Kidney (tissue), 13 donors: ENCODE measurements at regions not wholly inside any gene's neighbourhood (a gene's known extent, or its start where the extent isn't known, plus 50 kb on each side); places are given as distances from the start of the nearest gene placed in this dataset.
A peak's percentile ranks its signal among the peaks of the same experiment; 100 is the strongest.

Experiments
- DNase-seq, 5 donors: peaks; one replicate each; pipeline ENCODE4 v3.0.0-alpha.2; 2013 to 2020
- FAIRE-seq: peaks from 2 replicates; lab custom pipeline; 2012; peaks lifted over from hg19 to GRCh38; lab: Jason Lieb, UNC
- H3K27ac ChIP-seq, 2 donors: one replicate each; pipeline ENCODE4 v1.7.0; 2013; ENCODE audit warnings: low read depth in 2 of 2, low read length in 2 of 2, inconsistent platforms in 1 of 2
- H3K27me3 ChIP-seq: one replicate; pipeline ENCODE4 v1.7.1; 2013; ENCODE audit warnings: low read length, inconsistent platforms; ENCODE audit not compliant: control insufficient read depth, insufficient read depth
- H3K36me3 ChIP-seq, 3 donors: one replicate each; pipeline versions ENCODE4 v1.7.0 to v1.7.1; 2013; ENCODE audit warnings: low read length in 3 of 3, control low read depth in 1 of 3, inconsistent platforms in 1 of 3; ENCODE audit not compliant: insufficient read depth in 3 of 3, control insufficient read depth in 2 of 3
- H3K4me1 ChIP-seq, 3 donors: one replicate each; pipeline versions ENCODE4 v1.7.0 to v1.7.1; 2013; ENCODE audit warnings: low read length in 3 of 3, inconsistent platforms in 1 of 3, low read depth in 1 of 3; ENCODE audit not compliant: control insufficient read depth in 2 of 3, insufficient read depth in 2 of 3
- H3K4me3 ChIP-seq, 3 donors: one replicate each; pipeline versions ENCODE4 v1.7.0 to v1.8.1; 2013; ENCODE audit warnings: low read length in 3 of 3, control low read depth in 1 of 3, inconsistent platforms in 1 of 3
- H3K9ac ChIP-seq, 3 donors: one replicate each; pipeline versions ENCODE4 v1.7.0 to v1.7.1; 2013; ENCODE audit warnings: low read length in 3 of 3, control low read depth in 1 of 3, inconsistent platforms in 1 of 3
- H3K9me3 ChIP-seq, 3 donors: one replicate each; pipeline versions ENCODE4 v1.7.0 to v1.7.1; 2013; ENCODE audit warnings: low read length in 3 of 3, control low read depth in 1 of 3, inconsistent platforms in 1 of 3; ENCODE audit not compliant: control insufficient read depth in 2 of 3, insufficient read depth in 1 of 3
- intact Hi-C: fragments of 100-400 bp; cut with DNase I; formaldehyde crosslinking; loops from one replicate; pipeline ENCODE4 v1.11.1; 2022
- TF ChIP-seq, protein P1 (sequence below): IDR thresholded peaks from 3 replicates; pipeline ENCODE4 v1.5.1; 2012; ENCODE audit warnings: mild to moderate bottlenecking, moderate library complexity, borderline replicate concordance; ENCODE audit not compliant: insufficient read depth; ENCODE audit errors: extremely low read depth
- donor health status: control.
- donor health status: control.
- donor health status: control.
- donor health status: control.
- donor health status: control.
- donor health status: DM: yes; HTN: yes; CAD: no.
- donor health status: Normal renal cell carcinoma (clear cell type).

- no peak for DNase-seq
- Histone ChIP-seq H3K4me1 (peaks cover 0 to 14% (median 0%) of the 10 kb centered on the region in 3 donors), H3K36me3 (no peaks in the 10 kb centered on the region), H3K27ac (no peak overlapping the region), H3K9me3 (no peaks in the 10 kb centered on the region), H3K9ac (no peak overlapping the region), H3K27me3 (no peaks in the 10 kb centered on the region), H3K4me3 (no peak overlapping the region)
- TF ChIP-seq, protein P1, sequence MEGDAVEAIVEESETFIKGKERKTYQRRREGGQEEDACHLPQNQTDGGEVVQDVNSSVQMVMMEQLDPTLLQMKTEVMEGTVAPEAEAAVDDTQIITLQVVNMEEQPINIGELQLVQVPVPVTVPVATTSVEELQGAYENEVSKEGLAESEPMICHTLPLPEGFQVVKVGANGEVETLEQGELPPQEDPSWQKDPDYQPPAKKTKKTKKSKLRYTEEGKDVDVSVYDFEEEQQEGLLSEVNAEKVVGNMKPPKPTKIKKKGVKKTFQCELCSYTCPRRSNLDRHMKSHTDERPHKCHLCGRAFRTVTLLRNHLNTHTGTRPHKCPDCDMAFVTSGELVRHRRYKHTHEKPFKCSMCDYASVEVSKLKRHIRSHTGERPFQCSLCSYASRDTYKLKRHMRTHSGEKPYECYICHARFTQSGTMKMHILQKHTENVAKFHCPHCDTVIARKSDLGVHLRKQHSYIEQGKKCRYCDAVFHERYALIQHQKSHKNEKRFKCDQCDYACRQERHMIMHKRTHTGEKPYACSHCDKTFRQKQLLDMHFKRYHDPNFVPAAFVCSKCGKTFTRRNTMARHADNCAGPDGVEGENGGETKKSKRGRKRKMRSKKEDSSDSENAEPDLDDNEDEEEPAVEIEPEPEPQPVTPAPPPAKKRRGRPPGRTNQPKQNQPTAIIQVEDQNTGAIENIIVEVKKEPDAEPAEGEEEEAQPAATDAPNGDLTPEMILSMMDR, result no peak
- intact Hi-C loops, result no loop called here
- no peak for FAIRE-seq
These were observed 188.4 kb downstream of the RGS3 start for GRCh38 chr9:113651896-113652295.

DNA sequence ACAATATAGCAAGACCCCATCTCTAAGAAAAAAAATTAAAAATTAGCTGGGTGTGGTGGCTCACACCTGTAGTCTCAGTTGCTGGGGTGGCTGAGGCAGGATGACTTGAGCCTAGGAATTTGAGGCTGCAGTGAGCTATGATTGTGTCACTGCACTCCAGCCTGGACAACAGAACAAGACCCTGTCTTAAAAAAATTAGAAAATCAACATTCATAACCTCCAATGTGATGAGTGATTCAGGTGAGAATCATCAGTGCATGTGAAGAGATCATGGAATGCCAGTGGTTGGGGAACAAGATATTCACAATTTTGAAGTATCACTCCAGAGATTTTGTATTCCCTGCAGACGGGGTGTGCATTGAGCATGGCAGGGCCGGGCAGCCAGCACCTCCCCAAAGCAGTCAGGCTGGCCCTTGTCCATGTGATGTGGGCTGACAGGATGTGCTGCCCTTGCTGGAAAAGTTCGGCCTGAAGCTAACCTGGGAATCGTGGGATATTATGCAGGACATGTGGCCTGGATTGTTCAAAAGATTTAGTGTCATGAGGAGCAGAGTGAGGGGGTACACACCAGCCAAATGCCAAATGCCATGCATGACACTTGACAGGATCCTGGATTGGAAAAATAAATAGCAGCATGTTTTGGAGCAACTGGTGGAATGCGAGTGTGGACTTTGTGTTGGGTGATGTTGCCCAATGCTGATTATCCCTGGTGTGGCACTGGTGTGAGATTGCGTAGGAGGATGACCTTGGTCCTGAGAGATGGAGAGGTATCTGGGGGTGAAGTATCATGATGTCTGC is 189.0 kb downstream of the RGS3 start:
- no peak overlapping the region for H3K9ac ChIP-seq
- H3K27me3 ChIP-seq, result no peaks in the 10 kb centered on the region
- H3K9me3 ChIP-seq, result no peaks in the 10 kb centered on the region
- TF ChIP-seq, protein P1, result no peak
- no peak overlapping the region for H3K4me3 ChIP-seq
- no peak overlapping the region for H3K27ac ChIP-seq
- H3K4me1 ChIP-seq, result peaks cover 0 to 18% (median 2%) of the 10 kb centered on the region in 3 donors
- no peaks in the 10 kb centered on the region for H3K36me3 ChIP-seq
- peak in 1 of 5 donors; percentile 24 for DNase-seq
- FAIRE-seq, result no peak
- intact Hi-C loops, result no loop called here

- Histone ChIP-seq H3K36me3 (no peaks in the 10 kb centered on the region), H3K4me3 (no peak overlapping the region), H3K4me1 (peaks cover 0 to 23% (median 6%) of the 10 kb centered on the region in 3 donors), H3K27ac (no peak overlapping the region), H3K9ac (no peak overlapping the region), H3K9me3 (no peaks in the 10 kb centered on the region), H3K27me3 (no peaks in the 10 kb centered on the region)
- TF ChIP-seq, protein P1, result no peak
- intact Hi-C loops, result no loop called here
- FAIRE-seq (no peak), DNase-seq (peak in 1 of 5 donors; percentile 43)
These were observed 190.4 kb downstream of the RGS3 start for GRCh38 chr9:113653746-113654604.
